Neural progenitor cell (in vitro differentiated cells): ENCODE measurements at regions not wholly inside any gene's neighbourhood (a gene's known extent, or its start where the extent isn't known, plus 50 kb on each side); places are given as distances from the start of the nearest gene placed in this dataset.

ENCODE experiments used
- DNase-seq: peaks from one replicate; pipeline ENCODE4 v3.0.0-alpha.2; 2016; ENCODE audit warnings: low spot score
- H2AFZ ChIP-seq: fragments of 200-600 bp; sonication (generic); replicated peaks from 2 replicates; pipeline ENCODE4 v1.6.1; 2016; ENCODE audit warnings: antibody characterized with exemption
- H3F3A ChIP-seq: fragments of 200-600 bp; sonication (generic); 2 replicates; pipeline ENCODE4 v1.6.1; 2016; ENCODE audit warnings: antibody characterized with exemption, low read depth
- H3K27ac ChIP-seq: fragments of 200-600 bp; sonication (generic); 2 replicates; pipeline ENCODE4 v1.5.1; 2016; ENCODE audit warnings: mild to moderate bottlenecking
- H3K27me3 ChIP-seq: fragments of 200-600 bp; sonication (generic); 2 replicates; pipeline ENCODE4 v1.6.1; 2016; ENCODE audit warnings: mild to moderate bottlenecking, moderate library complexity
- H3K36me3 ChIP-seq: fragments of 200-600 bp; sonication (generic); 2 replicates; pipeline ENCODE4 v1.5.1; 2016
- H3K4me1 ChIP-seq: fragments of 200-600 bp; sonication (generic); 2 replicates; pipeline ENCODE4 v1.6.1; 2016; ENCODE audit warnings: mixed run types
- H3K4me2 ChIP-seq: fragments of 200-600 bp; sonication (generic); 2 replicates; pipeline ENCODE4 v1.6.1; 2016
- H3K4me3 ChIP-seq: fragments of 200-600 bp; sonication (generic); 2 replicates; pipeline ENCODE4 v1.5.1; 2016
- H3K79me2 ChIP-seq: fragments of 200-600 bp; sonication (generic); 2 replicates; pipeline ENCODE4 v1.6.1; 2016; ENCODE audit warnings: low read depth
- H3K9ac ChIP-seq: fragments of 200-600 bp; sonication (generic); 2 replicates; pipeline ENCODE4 v1.6.1; 2016
- H3K9me3 ChIP-seq: fragments of 200-600 bp; sonication (generic); 2 replicates; pipeline ENCODE4 v1.5.1; 2016; ENCODE audit warnings: low read depth
- H4K20me1 ChIP-seq: fragments of 200-600 bp; sonication (generic); 2 replicates; pipeline ENCODE4 v1.6.1; 2016; ENCODE audit warnings: low read depth
- H3K27ac Mint-ChIP-seq: 3 replicates; pipeline ENCODE4 v1.8.0; 2021; ENCODE audit warnings: mixed read lengths
- H3K27me3 Mint-ChIP-seq: 2 replicates; pipeline ENCODE4 v1.8.0; 2022; ENCODE audit warnings: low read depth, mild to moderate bottlenecking, inconsistent platforms, moderate library complexity, mixed read lengths; ENCODE audit not compliant: insufficient read depth
- H3K36me3 Mint-ChIP-seq: 3 replicates; pipeline ENCODE4 v1.8.0; 2021; ENCODE audit warnings: mixed read lengths
- H3K4me1 Mint-ChIP-seq: 3 replicates; pipeline ENCODE4 v1.8.0; 2021; ENCODE audit warnings: mixed read lengths
- H3K4me3 Mint-ChIP-seq: 3 replicates; pipeline ENCODE4 v1.8.0; 2021; ENCODE audit warnings: mild to moderate bottlenecking, moderate library complexity, mixed read lengths
- H3K9me3 Mint-ChIP-seq: 3 replicates; pipeline ENCODE4 v1.8.0; 2020; ENCODE audit warnings: mixed read lengths
- CTCF ChIP-seq: fragments of 200-600 bp; sonication (generic); IDR thresholded peaks from 2 replicates; pipeline ENCODE4 v1.5.1; 2017; ENCODE audit warnings: antibody characterized with exemption, mild to moderate bottlenecking
- EZH2 ChIP-seq: fragments of 200-600 bp; sonication (generic); IDR thresholded peaks from 2 replicates; pipeline ENCODE4 v1.6.1; 2017; ENCODE audit warnings: antibody characterized with exemption, mild to moderate bottlenecking, moderate library complexity
- EZH2phosphoT487 ChIP-seq: fragments of 200-600 bp; sonication (generic); IDR thresholded peaks from 2 replicates; pipeline ENCODE4 v1.6.1; 2017; ENCODE audit warnings: antibody characterized with exemption

- H3K4me1 ChIP-seq, result no peaks in the 10 kb centered on the region
- H3K27me3 ChIP-seq, result no peaks in the 10 kb centered on the region
- peaks cover 5% of the 10 kb centered on the region for H3K4me1 Mint-ChIP-seq
- H3K4me3 ChIP-seq, result no peak overlapping the region
- no peak overlapping the region for H3K4me2 ChIP-seq
- DNase-seq, result no peak
- no peak overlapping the region for H3K27ac ChIP-seq
- no peaks in the 10 kb centered on the region for H3K36me3 ChIP-seq
- H3K27me3 Mint-ChIP-seq, result peaks cover 5% of the 10 kb centered on the region
- H3K79me2 ChIP-seq, result no peaks in the 10 kb centered on the region
- H3K27ac Mint-ChIP-seq, result no peak overlapping the region
- H2AFZ ChIP-seq, result no peak overlapping the region
- no peaks in the 10 kb centered on the region for H4K20me1 ChIP-seq
- no peaks in the 10 kb centered on the region for H3K9me3 ChIP-seq
- H3F3A ChIP-seq, result no peaks in the 10 kb centered on the region
- TF ChIP-seq CTCF (no peak), EZH2 (no peak), EZH2phosphoT487 (no peak)
- H3K9ac ChIP-seq, result no peak overlapping the region
- no peaks in the 10 kb centered on the region for H3K36me3 Mint-ChIP-seq
- peaks cover 2% of the 10 kb centered on the region for H3K9me3 Mint-ChIP-seq
- no peak overlapping the region for H3K4me3 Mint-ChIP-seq
Measured at GRCh38 chr20:17824676-17825251, 125.0 kb downstream of the BANF2 start.

- no peaks in the 10 kb centered on the region for H4K20me1 ChIP-seq
- H3K9me3 ChIP-seq, result no peaks in the 10 kb centered on the region
- H3K27ac ChIP-seq, result no peak overlapping the region
- H3K4me2 ChIP-seq, result no peak overlapping the region
- H3K4me1 ChIP-seq, result no peaks in the 10 kb centered on the region
- no peaks in the 10 kb centered on the region for H3K27me3 ChIP-seq
- Mint-ChIP-seq H3K27ac (no peak overlapping the region), H3K27me3 (peaks cover 5% of the 10 kb centered on the region), H3K36me3 (no peaks in the 10 kb centered on the region), H3K4me3 (no peak overlapping the region), H3K9me3 (peaks cover 2% of the 10 kb centered on the region), H3K4me1 (peaks cover 5% of the 10 kb centered on the region)
- no peaks in the 10 kb centered on the region for H3K36me3 ChIP-seq
- no peaks in the 10 kb centered on the region for H3K79me2 ChIP-seq
- DNase-seq, result no peak
- H2AFZ ChIP-seq, result no peak overlapping the region
- H3K9ac ChIP-seq, result no peak overlapping the region
- TF ChIP-seq EZH2, result no peak
- TF ChIP-seq EZH2phosphoT487, result no peak
- TF ChIP-seq CTCF, result no peak
- H3F3A ChIP-seq, result no peaks in the 10 kb centered on the region
- H3K4me3 ChIP-seq, result no peak overlapping the region
Measured at GRCh38 chr20:17823409-17824144, 123.8 kb downstream of the BANF2 start.

- Mint-ChIP-seq H3K27me3 (peaks cover 5% of the 10 kb centered on the region), H3K27ac (no peak overlapping the region), H3K36me3 (no peaks in the 10 kb centered on the region), H3K4me1 (peaks cover 5% of the 10 kb centered on the region), H3K9me3 (peaks cover 2% of the 10 kb centered on the region), H3K4me3 (no peak overlapping the region)
- Histone ChIP-seq H4K20me1 (no peaks in the 10 kb centered on the region), H3F3A (no peaks in the 10 kb centered on the region), H3K79me2 (no peaks in the 10 kb centered on the region), H3K27me3 (no peaks in the 10 kb centered on the region), H3K9ac (no peak overlapping the region), H3K4me3 (no peak overlapping the region), H3K27ac (no peak overlapping the region), H3K9me3 (no peaks in the 10 kb centered on the region), H3K4me2 (no peak overlapping the region), H3K4me1 (no peaks in the 10 kb centered on the region), H2AFZ (no peak overlapping the region), H3K36me3 (no peaks in the 10 kb centered on the region)
- TF ChIP-seq EZH2 (no peak), CTCF (no peak), EZH2phosphoT487 (no peak)
- no peak for DNase-seq
Measured at GRCh38 chr20:17822540-17823408, 123.0 kb downstream of the BANF2 start.
